ENCODE measurements at regions not wholly inside any gene's neighbourhood (a gene's known extent, or its start where the extent isn't known, plus 50 kb on each side); places are given as distances from the start of the nearest gene placed in this dataset.

- DNase-seq (ENCODE audit: low read depth, low spot score), result no peak
Measured at GRCh38 chr14:62084020-62084419, 321.8 kb downstream of the SNAPC1 start.

- no peak for DNase-seq (ENCODE audit: low read depth, low spot score)
Measured at GRCh38 chr14:62087191-62087590, 325.0 kb downstream of the SNAPC1 start.

- DNase-seq (ENCODE audit: low read depth, low spot score), result no peak
Measured at GRCh38 chr14:62093736-62094135, 331.5 kb downstream of the SNAPC1 start.

- DNase-seq (ENCODE audit: low read depth, low spot score), result no peak
Measured at GRCh38 chr14:62097072-62097471, 334.9 kb downstream of the SNAPC1 start.

- no peak for DNase-seq (ENCODE audit: low read depth, low spot score)
Measured at GRCh38 chr14:62097824-62098223, 335.6 kb downstream of the SNAPC1 start.

- no peak for DNase-seq (ENCODE audit: low read depth, low spot score)
Measured at GRCh38 chr14:62098357-62098756, 336.1 kb downstream of the SNAPC1 start.

- DNase-seq (ENCODE audit: low read depth, low spot score), result no peak
Measured at GRCh38 chr14:62099091-62099490, 336.9 kb downstream of the SNAPC1 start.

- DNase-seq (ENCODE audit: low read depth, low spot score), result no peak
Measured at GRCh38 chr14:62101189-62101588, 339.0 kb downstream of the SNAPC1 start.

- DNase-seq (ENCODE audit: low read depth, low spot score), result no peak
Measured at GRCh38 chr14:62101673-62102348, 339.6 kb downstream of the SNAPC1 start.

- no peak for DNase-seq (ENCODE audit: low read depth, low spot score)
Measured at GRCh38 chr14:62102349-62102725, 340.1 kb downstream of the SNAPC1 start.

- DNase-seq (ENCODE audit: low read depth, low spot score), result no peak
Measured at GRCh38 chr14:62103464-62103863, 341.2 kb downstream of the SNAPC1 start.

GRCh38 chr14:62110941-62111340 lies 348.7 kb downstream of the SNAPC1 start:
- no peak for DNase-seq (ENCODE audit: low read depth, low spot score)

GRCh38 chr14:62117010-62117750 lies 355.0 kb downstream of the SNAPC1 start:
- peak; percentile 97 for DNase-seq (ENCODE audit: low read depth, low spot score)

- no peak for DNase-seq (ENCODE audit: low read depth, low spot score)
Measured at GRCh38 chr14:62117751-62118105, 355.5 kb downstream of the SNAPC1 start.

- no peak for DNase-seq (ENCODE audit: low read depth, low spot score)
Measured at GRCh38 chr14:62118461-62118860, 356.2 kb downstream of the SNAPC1 start.

GRCh38 chr14:62118871-62119270 lies 356.7 kb downstream of the SNAPC1 start:
- no peak for DNase-seq (ENCODE audit: low read depth, low spot score)

- no peak for DNase-seq (ENCODE audit: low read depth, low spot score)
Measured at GRCh38 chr14:62123961-62124360, 361.7 kb downstream of the SNAPC1 start.

- no peak for DNase-seq (ENCODE audit: low read depth, low spot score)
Measured at GRCh38 chr14:62125793-62126192, 363.6 kb downstream of the SNAPC1 start.

GRCh38 chr14:62126879-62127478 lies 364.8 kb downstream of the SNAPC1 start:
- peak; percentile 7 for DNase-seq (ENCODE audit: low read depth, low spot score)

- DNase-seq (ENCODE audit: low read depth, low spot score), result no peak
Measured at GRCh38 chr14:62130441-62130840, 368.2 kb downstream of the SNAPC1 start.

GRCh38 chr14:62133776-62134550 lies 371.7 kb downstream of the SNAPC1 start:
- no peak for DNase-seq (ENCODE audit: low read depth, low spot score)

GRCh38 chr14:62138593-62138992 lies 376.4 kb downstream of the SNAPC1 start:
- DNase-seq (ENCODE audit: low read depth, low spot score), result no peak

Data from ELF-1 (cell line).